Upper lobe of right lung (tissue), 1 donor: ENCODE measurements at regions not wholly inside any gene's neighbourhood (a gene's known extent, or its start where the extent isn't known, plus 50 kb on each side); places are given as distances from the start of the nearest gene placed in this dataset.

Source experiments
- ATAC-seq: fragments of 200-7000 bp; cut with Tn5 transposase; one replicate; pipeline ENCODE4 v1.9.1; 2020; ENCODE audit warnings: mild to moderate bottlenecking, moderate library complexity
- DNase-seq: peaks from one replicate; pipeline ENCODE4 v3.0.0-alpha.2; 2020
- H3K27ac ChIP-seq: fragments of 200-600 bp; one replicate; pipeline ENCODE4 v1.8.0; 2022
- H3K27me3 ChIP-seq: fragments of 200-600 bp; one replicate; pipeline ENCODE4 v1.8.0; 2022; ENCODE audit warnings: mild to moderate bottlenecking
- H3K36me3 ChIP-seq: fragments of 200-600 bp; one replicate; pipeline ENCODE4 v1.8.0; 2022
- H3K4me1 ChIP-seq: fragments of 200-600 bp; one replicate; pipeline ENCODE4 v1.8.0; 2022
- H3K4me3 ChIP-seq: fragments of 200-600 bp; one replicate; pipeline ENCODE4 v1.8.0; 2022; ENCODE audit warnings: mild to moderate bottlenecking
- H3K9me3 ChIP-seq: fragments of 200-600 bp; one replicate; pipeline ENCODE4 v1.8.0; 2022
- intact Hi-C: fragments of 100-400 bp; cut with DNase I; formaldehyde crosslinking; loops from one replicate; pipeline ENCODE4 v1.11.0; 2022
- TF ChIP-seq, protein P1 (sequence below): fragments of 200-600 bp; IDR thresholded peaks from one replicate; pipeline ENCODE4 v1.8.0; 2022; ENCODE audit warnings: antibody characterized with exemption
- donor health status: DM: no; HTN: yes; CAD: no; lungs with severe emphysema.

DNA sequence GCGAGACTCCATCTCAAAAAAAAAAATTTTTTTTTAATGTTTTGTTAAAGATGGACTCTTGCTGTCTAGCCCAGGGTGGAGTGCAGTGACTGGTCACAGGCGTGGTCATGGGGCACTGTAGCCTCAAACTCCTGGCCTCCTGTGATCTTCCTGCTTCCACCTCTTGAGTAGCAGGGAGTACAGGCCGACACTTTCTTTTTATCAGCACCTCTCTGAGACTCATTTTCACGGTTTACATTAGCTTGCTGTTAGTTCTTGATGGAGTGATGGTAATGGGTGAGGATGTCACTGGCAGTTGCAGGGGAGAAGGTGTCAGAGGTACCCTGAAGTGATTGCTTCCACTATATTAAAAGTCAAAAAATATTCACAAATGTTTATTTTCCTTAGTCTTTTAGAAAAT, 95.3 kb upstream of the MTPN start:
- Histone ChIP-seq H3K4me1 (no peaks in the 10 kb centered on the region), H3K27ac (no peak overlapping the region), H3K4me3 (no peak overlapping the region), H3K9me3 (no peaks in the 10 kb centered on the region), H3K36me3 (no peaks in the 10 kb centered on the region), H3K27me3 (no peaks in the 10 kb centered on the region)
- ATAC-seq (no peak), DNase-seq (no peak)
- intact Hi-C loops = no loop called here
- TF ChIP-seq, protein P1, sequence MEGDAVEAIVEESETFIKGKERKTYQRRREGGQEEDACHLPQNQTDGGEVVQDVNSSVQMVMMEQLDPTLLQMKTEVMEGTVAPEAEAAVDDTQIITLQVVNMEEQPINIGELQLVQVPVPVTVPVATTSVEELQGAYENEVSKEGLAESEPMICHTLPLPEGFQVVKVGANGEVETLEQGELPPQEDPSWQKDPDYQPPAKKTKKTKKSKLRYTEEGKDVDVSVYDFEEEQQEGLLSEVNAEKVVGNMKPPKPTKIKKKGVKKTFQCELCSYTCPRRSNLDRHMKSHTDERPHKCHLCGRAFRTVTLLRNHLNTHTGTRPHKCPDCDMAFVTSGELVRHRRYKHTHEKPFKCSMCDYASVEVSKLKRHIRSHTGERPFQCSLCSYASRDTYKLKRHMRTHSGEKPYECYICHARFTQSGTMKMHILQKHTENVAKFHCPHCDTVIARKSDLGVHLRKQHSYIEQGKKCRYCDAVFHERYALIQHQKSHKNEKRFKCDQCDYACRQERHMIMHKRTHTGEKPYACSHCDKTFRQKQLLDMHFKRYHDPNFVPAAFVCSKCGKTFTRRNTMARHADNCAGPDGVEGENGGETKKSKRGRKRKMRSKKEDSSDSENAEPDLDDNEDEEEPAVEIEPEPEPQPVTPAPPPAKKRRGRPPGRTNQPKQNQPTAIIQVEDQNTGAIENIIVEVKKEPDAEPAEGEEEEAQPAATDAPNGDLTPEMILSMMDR = no peak

DNA sequence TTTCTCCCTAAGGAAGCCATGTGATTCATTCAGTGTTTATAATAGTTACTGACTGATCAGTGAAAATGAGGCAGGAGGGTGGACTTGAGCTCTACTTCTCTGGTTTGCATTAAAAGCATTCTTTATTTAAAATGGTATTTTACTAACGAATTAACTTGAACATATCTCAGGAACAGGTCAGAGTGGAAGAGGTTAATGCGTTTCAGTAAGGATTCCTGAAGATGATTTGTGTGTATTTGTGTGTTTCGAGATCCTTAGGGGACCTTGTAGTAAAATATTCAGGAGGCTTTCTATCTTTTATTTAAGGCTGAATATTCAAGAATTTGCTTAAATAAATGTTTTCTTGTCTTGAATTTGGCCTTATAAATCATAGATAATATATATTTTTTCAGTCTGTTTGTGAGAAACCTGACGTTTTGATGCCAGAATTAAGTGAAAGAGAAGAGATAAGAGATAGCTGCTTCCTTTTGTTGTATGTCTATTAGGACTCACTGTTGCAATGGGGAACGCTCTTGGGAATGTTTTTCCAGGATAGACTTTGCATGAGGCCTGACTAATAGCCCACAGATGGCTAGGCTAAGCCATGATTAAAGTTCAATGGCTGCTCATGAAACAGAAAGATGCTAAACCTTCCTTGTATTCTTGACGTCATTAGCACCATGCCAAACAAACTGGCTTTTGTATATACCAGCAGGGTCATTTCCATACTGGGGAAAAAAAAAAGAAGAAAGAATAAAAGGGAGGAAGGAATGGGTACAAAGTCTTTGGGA, 93.8 kb upstream of the MTPN start:
- no peak overlapping the region for H3K4me3 ChIP-seq
- no peak for DNase-seq
- H3K36me3 ChIP-seq = no peaks in the 10 kb centered on the region

DNA sequence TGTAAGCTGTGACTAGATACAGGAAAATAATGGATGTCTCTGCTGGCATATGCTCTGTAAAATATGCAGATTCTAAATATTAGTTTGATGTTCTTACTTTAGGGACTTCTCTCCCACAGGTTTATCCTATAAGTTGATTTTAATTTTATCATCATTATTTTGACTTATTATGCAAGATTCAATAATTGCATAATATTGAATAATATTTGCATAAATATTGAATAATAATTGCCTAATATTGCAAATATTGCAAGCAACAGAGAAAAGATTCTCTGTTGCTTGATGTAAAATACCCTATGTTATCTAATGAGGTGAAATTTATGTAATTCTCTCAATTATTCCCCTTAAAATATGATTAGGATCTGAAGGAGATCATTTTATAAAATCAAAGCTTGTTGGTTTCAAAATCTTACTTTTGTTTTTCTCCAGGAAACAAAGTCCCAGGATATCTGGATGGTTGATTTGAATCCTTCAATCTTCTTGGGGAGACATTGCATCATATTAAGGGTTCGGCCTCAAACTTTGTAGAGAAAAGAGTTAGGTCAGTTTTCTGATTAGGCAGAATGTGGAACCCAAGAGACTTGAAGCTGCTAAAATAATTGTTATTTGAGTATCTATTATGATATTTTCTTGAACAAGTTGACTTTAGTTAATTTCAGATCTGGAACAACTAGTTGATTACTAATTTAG, 92.8 kb upstream of the MTPN start:
- Histone ChIP-seq H3K27ac (no peak overlapping the region), H3K4me3 (no peak overlapping the region), H3K36me3 (no peaks in the 10 kb centered on the region), H3K27me3 (no peaks in the 10 kb centered on the region), H3K4me1 (no peaks in the 10 kb centered on the region), H3K9me3 (no peaks in the 10 kb centered on the region)
- no peak for ATAC-seq
- intact Hi-C loops = no loop called here
- no peak for DNase-seq
- TF ChIP-seq, protein P1 = no peak

More for the DNA sequence above, 93.8 kb upstream of the MTPN start:
- no peak for ATAC-seq
- H3K27me3 ChIP-seq = no peaks in the 10 kb centered on the region
- H3K27ac ChIP-seq = no peak overlapping the region
- no peaks in the 10 kb centered on the region for H3K4me1 ChIP-seq
- intact Hi-C loops = no loop called here
- no peaks in the 10 kb centered on the region for H3K9me3 ChIP-seq
- TF ChIP-seq, protein P1 = no peak

DNA sequence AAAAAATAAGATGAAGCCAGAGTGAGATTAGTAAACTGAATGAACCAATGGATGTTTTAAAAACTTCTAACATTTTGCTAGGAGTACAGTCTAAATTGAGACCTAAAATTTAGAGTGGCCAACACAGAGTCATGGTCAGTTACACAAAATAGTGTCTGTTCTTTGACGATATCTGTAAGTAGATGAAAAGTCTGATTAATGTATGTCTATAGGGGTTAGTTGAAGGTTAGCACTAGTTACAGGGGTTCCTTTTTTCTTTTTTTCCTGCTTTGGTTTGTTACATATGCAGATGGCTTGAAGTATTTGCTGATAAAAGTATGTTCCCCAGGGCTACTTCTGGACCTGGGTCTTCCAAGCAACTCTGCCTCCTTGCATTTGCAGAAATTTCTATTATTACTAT, 90.1 kb upstream of the MTPN start:
- TF ChIP-seq, protein P1 = no peak
- no peak for DNase-seq
- ATAC-seq = no peak

DNA sequence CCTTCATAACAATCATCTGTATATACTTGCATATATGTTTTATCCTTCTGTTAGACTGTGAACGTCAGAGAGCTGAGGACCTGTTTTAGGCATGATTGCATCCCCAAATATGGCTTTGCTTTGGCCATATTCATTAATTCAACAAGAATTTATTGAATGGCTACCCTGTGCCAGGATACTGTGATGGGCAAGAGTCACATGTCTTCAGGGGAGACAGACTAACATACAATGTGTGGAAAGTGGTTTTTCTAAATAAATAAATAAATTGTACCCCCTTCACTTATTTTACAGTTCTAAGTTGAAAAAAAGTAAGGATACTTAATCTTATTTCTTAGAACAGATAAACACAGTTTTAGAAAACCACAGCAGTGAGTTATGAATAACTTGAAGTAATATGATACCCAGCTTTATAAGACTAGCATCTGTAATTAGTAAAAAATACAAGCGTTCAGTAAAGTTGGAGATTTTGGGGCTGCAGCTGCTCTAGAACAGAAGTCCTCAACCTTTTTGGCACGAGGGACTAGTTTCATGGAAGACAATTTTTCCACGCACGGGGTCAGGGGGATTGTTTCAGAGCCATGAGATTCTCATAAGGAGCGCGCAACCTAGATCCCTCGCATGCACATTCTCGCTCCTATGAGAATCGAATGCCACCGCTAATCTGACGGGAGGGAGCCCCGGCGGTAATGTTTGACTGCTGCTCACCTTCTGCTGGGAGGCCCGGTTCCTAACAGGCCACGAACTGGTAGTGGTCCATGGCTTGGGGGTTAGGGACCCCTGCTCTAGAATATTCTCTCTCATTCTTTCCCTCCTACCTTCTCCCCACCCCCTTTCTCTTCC, 89.4 kb upstream of the MTPN start:
- no peak for ATAC-seq
- H3K36me3 ChIP-seq = no peaks in the 10 kb centered on the region
- no peak overlapping the region for H3K27ac ChIP-seq
- TF ChIP-seq, protein P1 = no peak
- H3K4me3 ChIP-seq = no peak overlapping the region
- H3K9me3 ChIP-seq = no peaks in the 10 kb centered on the region
- DNase-seq = no peak
- intact Hi-C loops = no loop called here
- H3K4me1 ChIP-seq = no peaks in the 10 kb centered on the region
- no peaks in the 10 kb centered on the region for H3K27me3 ChIP-seq

More for the DNA sequence above, 90.1 kb upstream of the MTPN start:
- no peaks in the 10 kb centered on the region for H3K36me3 ChIP-seq
- H3K27me3 ChIP-seq = no peaks in the 10 kb centered on the region
- H3K9me3 ChIP-seq = no peaks in the 10 kb centered on the region
- intact Hi-C loops = no loop called here
- H3K4me3 ChIP-seq = no peak overlapping the region
- no peaks in the 10 kb centered on the region for H3K4me1 ChIP-seq
- no peak overlapping the region for H3K27ac ChIP-seq
